Mesenchymal stem cell (in vitro differentiated cells and primary cell): ENCODE measurements at regions not wholly inside any gene's neighbourhood (a gene's known extent, or its start where the extent isn't known, plus 50 kb on each side); places are given as distances from the start of the nearest gene placed in this dataset.

Experiments
- DNase-seq: peaks from one replicate; pipeline ENCODE4 v3.0.0-alpha.2; 2013
- H2AFZ ChIP-seq: one replicate; pipeline ENCODE4 v1.6.1; 2013; ENCODE audit warnings: low read depth, mild to moderate bottlenecking, control low read depth, inconsistent platforms, low read length, moderate library complexity
- H2AK5ac ChIP-seq: 2 replicates; pipeline ENCODE4 v1.6.1; 2013; ENCODE audit warnings: low read length, moderate library complexity, mild to moderate bottlenecking, inconsistent platforms; ENCODE audit not compliant: severe bottlenecking
- H2BK120ac ChIP-seq: one replicate; pipeline ENCODE4 v1.6.1; 2013; ENCODE audit warnings: low read depth, mild to moderate bottlenecking, inconsistent platforms, low read length, moderate library complexity
- H2BK12ac ChIP-seq, 2 experiments: one replicate each; pipeline ENCODE4 v1.6.1; 2013; ENCODE audit warnings: inconsistent platforms in 2 of 2, low read length in 2 of 2, mild to moderate bottlenecking in 2 of 2, moderate library complexity in 2 of 2, control low read depth in 1 of 2
- H2BK15ac ChIP-seq: one replicate; pipeline ENCODE4 v1.6.1; 2013; ENCODE audit warnings: mild to moderate bottlenecking, low read depth, inconsistent platforms; ENCODE audit not compliant: poor library complexity, severe bottlenecking
- H2BK5ac ChIP-seq: 2 replicates; pipeline ENCODE4 v1.6.1; 2013; ENCODE audit warnings: low read depth, mild to moderate bottlenecking, low read length, control low read depth, inconsistent platforms; ENCODE audit not compliant: poor library complexity, severe bottlenecking
- H3K14ac ChIP-seq, 2 experiments: one replicate each; pipeline ENCODE4 v1.6.1; 2013; ENCODE audit warnings: inconsistent platforms in 2 of 2, low read length in 2 of 2, control low read depth in 1 of 2, mild to moderate bottlenecking in 1 of 2, moderate library complexity in 1 of 2
- H3K18ac ChIP-seq, 2 experiments: one replicate each; pipeline ENCODE4 v1.6.1; 2013; ENCODE audit warnings: inconsistent platforms in 2 of 2, low read length in 2 of 2, control low read depth in 1 of 2, low read depth in 1 of 2, mild to moderate bottlenecking in 1 of 2
- H3K23ac ChIP-seq, 2 experiments: one replicate each; pipeline ENCODE4 v1.6.1; 2013; ENCODE audit warnings: inconsistent platforms in 2 of 2, low read length in 2 of 2, mild to moderate bottlenecking in 2 of 2, moderate library complexity in 2 of 2, control low read depth in 1 of 2
- H3K27ac ChIP-seq: 2 replicates; pipeline ENCODE4 v1.5.1; 2013; ENCODE audit warnings: mild to moderate bottlenecking, moderate library complexity, low read length, control low read depth, inconsistent platforms; ENCODE audit not compliant: poor library complexity, severe bottlenecking
- H3K27me3 ChIP-seq, 2 experiments: 2 replicates each; pipeline versions ENCODE4 v1.6.1 to v1.7.0; 2013; ENCODE audit warnings: low read length in 2 of 2, mild to moderate bottlenecking in 2 of 2, moderate library complexity in 2 of 2, control low read depth in 1 of 2, inconsistent platforms in 1 of 2; ENCODE audit not compliant: control insufficient read depth in 1 of 2, insufficient read depth in 1 of 2
- H3K36me3 ChIP-seq, 2 experiments: 2 replicates each; pipeline versions ENCODE4 v1.6.1 to v1.7.0; 2013; ENCODE audit warnings: low read length in 2 of 2, control low read depth in 1 of 2, inconsistent platforms in 1 of 2, low read depth in 1 of 2, mild to moderate bottlenecking in 1 of 2; ENCODE audit not compliant: insufficient read depth in 2 of 2, control insufficient read depth in 1 of 2
- H3K4ac ChIP-seq, 2 experiments: one replicate each; pipeline ENCODE4 v1.6.1; 2013; ENCODE audit warnings: inconsistent platforms in 2 of 2, low read length in 2 of 2, mild to moderate bottlenecking in 2 of 2, moderate library complexity in 2 of 2, control low read depth in 1 of 2, low read depth in 1 of 2
- H3K4me1 ChIP-seq: 2 replicates; pipeline ENCODE4 v1.6.1; 2013; ENCODE audit warnings: low read depth, low read length, control low read depth; ENCODE audit not compliant: control insufficient read depth, insufficient read depth
- H3K4me2 ChIP-seq: 2 replicates; pipeline ENCODE4 v1.6.1; 2013; ENCODE audit warnings: low read length, mild to moderate bottlenecking, inconsistent platforms; ENCODE audit not compliant: poor library complexity, severe bottlenecking
- H3K4me3 ChIP-seq, 2 experiments: 2 replicates each; pipeline versions ENCODE4 v1.5.1 to v1.7.0; 2013; ENCODE audit warnings: low read length in 2 of 2, mild to moderate bottlenecking in 2 of 2, control low read depth in 1 of 2, low read depth in 1 of 2; ENCODE audit not compliant: insufficient read depth in 1 of 2
- H3K79me1 ChIP-seq: replicated peaks from 2 replicates; pipeline ENCODE4 v1.6.1; 2013; ENCODE audit warnings: mild to moderate bottlenecking, control low read depth, low read length, inconsistent platforms; ENCODE audit not compliant: poor library complexity, severe bottlenecking
- H3K9ac ChIP-seq: 2 replicates; pipeline ENCODE4 v1.7.0; 2013; ENCODE audit warnings: mild to moderate bottlenecking, low read length, moderate library complexity
- H3K9me3 ChIP-seq: 2 replicates; pipeline ENCODE4 v1.7.0; 2013; ENCODE audit warnings: mild to moderate bottlenecking, low read length; ENCODE audit not compliant: control insufficient read depth
- H4K8ac ChIP-seq: one replicate; pipeline ENCODE4 v1.6.1; 2013; ENCODE audit warnings: inconsistent platforms, mild to moderate bottlenecking, low read length, moderate library complexity
- H4K91ac ChIP-seq: one replicate; pipeline ENCODE4 v1.6.1; 2013; ENCODE audit warnings: mild to moderate bottlenecking, low read length, inconsistent platforms
- WGBS: methylation state at CpG from one replicate; pipeline ENCODE4 v1.1.7; 2013; ENCODE audit warnings: mixed read lengths; 5-methylcytosine and 5-hydroxymethylcytosine counted together

GRCh38 chr22:48894064-48894671 is 933.5 kb downstream of the BRD1 start:
- no peaks in the 10 kb centered on the region for H3K4me1 ChIP-seq
- H4K91ac ChIP-seq = no peak overlapping the region
- WGBS = 69% methylated on average over 23 of the region's 23 CpGs

GRCh38 chr22:48893288-48894063 is 934.2 kb downstream of the BRD1 start:
- no peak overlapping the region for H3K14ac ChIP-seq
- WGBS = 80% methylated on average over 13 of the region's 16 CpGs

More at GRCh38 chr22:48894064-48894671, 933.5 kb downstream of the BRD1 start:
- no peak overlapping the region for H3K23ac ChIP-seq
- DNase-seq = no peak
- H4K8ac ChIP-seq = no peak overlapping the region
- H3K36me3 ChIP-seq = no peaks in the 10 kb centered on the region
- H3K27ac ChIP-seq = no peak overlapping the region
- no peaks in the 10 kb centered on the region for H3K79me1 ChIP-seq
- no peak overlapping the region for H2BK5ac ChIP-seq
- no peak overlapping the region for H2AK5ac ChIP-seq
- no peak overlapping the region for H3K4me3 ChIP-seq
- H2BK120ac ChIP-seq = no peak overlapping the region
- H3K9ac ChIP-seq = no peak overlapping the region
- peaks cover 3% of the 10 kb centered on the region for H3K9me3 ChIP-seq
- H2BK15ac ChIP-seq = no peak overlapping the region
- no peak overlapping the region for H3K18ac ChIP-seq
- H3K27me3 ChIP-seq = no peaks in the 10 kb centered on the region
- no peak overlapping the region for H3K4ac ChIP-seq
- H2AFZ ChIP-seq = no peak overlapping the region
- H3K14ac ChIP-seq = no peak overlapping the region
- H3K4me2 ChIP-seq = no peak overlapping the region
- no peak overlapping the region for H2BK12ac ChIP-seq

GRCh38 chr22:48892578-48893287 is 934.9 kb downstream of the BRD1 start:
- Histone ChIP-seq H3K36me3 (no peaks in the 10 kb centered on the region), H3K27me3 (no peaks in the 10 kb centered on the region), H3K23ac (no peak overlapping the region), H4K8ac (no peak overlapping the region), H3K9ac (no peak overlapping the region), H3K9me3 (peaks cover 3% of the 10 kb centered on the region), H3K4ac (no peak overlapping the region), H2BK12ac (no peak overlapping the region), H2AK5ac (no peak overlapping the region), H3K4me2 (no peak overlapping the region), H2BK15ac (no peak overlapping the region), H3K79me1 (no peaks in the 10 kb centered on the region), H2BK5ac (no peak overlapping the region), H3K18ac (no peak overlapping the region), H3K14ac (no peak overlapping the region), H3K4me3 (no peak overlapping the region), H2AFZ (no peak overlapping the region), H2BK120ac (no peak overlapping the region), H4K91ac (no peak overlapping the region), H3K4me1 (no peaks in the 10 kb centered on the region), H3K27ac (no peak overlapping the region)
- DNase-seq = no peak
- 73% methylated on average over 14 of the region's 14 CpGs for WGBS

More at GRCh38 chr22:48893288-48894063, 934.2 kb downstream of the BRD1 start:
- H2BK120ac ChIP-seq = no peak overlapping the region
- no peaks in the 10 kb centered on the region for H3K36me3 ChIP-seq
- H2BK5ac ChIP-seq = no peak overlapping the region
- H2BK12ac ChIP-seq = no peak overlapping the region
- H2AK5ac ChIP-seq = no peak overlapping the region
- no peak for DNase-seq
- H3K23ac ChIP-seq = no peak overlapping the region
- H2BK15ac ChIP-seq = no peak overlapping the region
- H3K79me1 ChIP-seq = no peaks in the 10 kb centered on the region
- no peaks in the 10 kb centered on the region for H3K4me1 ChIP-seq
- no peak overlapping the region for H2AFZ ChIP-seq
- H3K9ac ChIP-seq = no peak overlapping the region
- H3K27ac ChIP-seq = no peak overlapping the region
- no peak overlapping the region for H3K4ac ChIP-seq
- no peaks in the 10 kb centered on the region for H3K27me3 ChIP-seq
- no peak overlapping the region for H4K91ac ChIP-seq
- no peak overlapping the region for H4K8ac ChIP-seq
- no peak overlapping the region for H3K18ac ChIP-seq
- H3K4me2 ChIP-seq = no peak overlapping the region
- H3K9me3 ChIP-seq = peaks cover 3% of the 10 kb centered on the region
- no peak overlapping the region for H3K4me3 ChIP-seq
